Glomerular visceral epithelial cell (primary cell): ENCODE measurements at regions not wholly inside any gene's neighbourhood (a gene's known extent, or its start where the extent isn't known, plus 50 kb on each side); places are given as distances from the start of the nearest gene placed in this dataset.
A peak's percentile ranks its signal among the peaks of the same experiment; 100 is the strongest.
"Not testable (repeated sequence)": the region's sequence is repeated elsewhere in the genome, so short reads cannot be mapped to it uniquely, and the experiment has no call there.

Experiments
- DNase-seq: peaks from one replicate; pipeline ENCODE4 v3.0.0-alpha.2; 2016; ENCODE audit errors: extremely low spot score

GRCh38 chr6:82118150-82118562 lies 129.4 kb downstream of the IBTK start:
- no peak for DNase-seq

GRCh38 chr6:82114748-82115147 lies 132.8 kb downstream of the IBTK start:
- DNase-seq, result no peak

GRCh38 chr6:82113231-82113630 lies 134.3 kb downstream of the IBTK start:
- no peak for DNase-seq

- no peak for DNase-seq
Measured at GRCh38 chr6:82111818-82112217, 135.7 kb downstream of the IBTK start.

GRCh38 chr6:82111114-82111513 lies 136.4 kb downstream of the IBTK start:
- DNase-seq, result no peak

GRCh38 chr6:82103171-82103570 lies 144.4 kb downstream of the IBTK start:
- DNase-seq, result not testable (repeated sequence)

GRCh38 chr6:82101374-82102114 lies 146.0 kb downstream of the IBTK start:
- not testable (repeated sequence) for DNase-seq

- DNase-seq, result not testable (repeated sequence)
Measured at GRCh38 chr6:82100763-82101162, 146.8 kb downstream of the IBTK start.

GRCh38 chr6:82097676-82098075 lies 149.9 kb downstream of the IBTK start:
- no peak for DNase-seq

GRCh38 chr6:82095091-82095490 lies 152.5 kb downstream of the IBTK start:
- no peak for DNase-seq

- no peak for DNase-seq
Measured at GRCh38 chr6:82094166-82094806, 153.3 kb downstream of the IBTK start.

- no peak for DNase-seq
Measured at GRCh38 chr6:82088978-82089771, 158.4 kb downstream of the IBTK start.

- DNase-seq, result no peak
Measured at GRCh38 chr6:82086944-82087343, 160.6 kb downstream of the IBTK start.

- no peak for DNase-seq
Measured at GRCh38 chr6:82085701-82086100, 161.8 kb downstream of the IBTK start.

GRCh38 chr6:82084324-82084920 lies 163.1 kb downstream of the IBTK start:
- DNase-seq, result no peak

- no peak for DNase-seq
Measured at GRCh38 chr6:82083646-82084045, 163.9 kb downstream of the IBTK start.

GRCh38 chr6:82080767-82081166 lies 166.8 kb downstream of the IBTK start:
- no peak for DNase-seq

GRCh38 chr6:82078286-82078908 lies 169.1 kb downstream of the IBTK start:
- DNase-seq, result no peak

- DNase-seq, result no peak
Measured at GRCh38 chr6:82076916-82077315, 170.6 kb downstream of the IBTK start.

GRCh38 chr6:82074556-82074955 lies 173.0 kb downstream of the IBTK start:
- no peak for DNase-seq

- peak; percentile 30 for DNase-seq
Measured at GRCh38 chr6:82073484-82073883, 174.1 kb downstream of the IBTK start.

- peak; percentile 92 for DNase-seq
Measured at GRCh38 chr6:82072751-82073150, 174.8 kb downstream of the IBTK start.
